A549 (cell line): ENCODE measurements at regions not wholly inside any gene's neighbourhood (a gene's known extent, or its start where the extent isn't known, plus 50 kb on each side); places are given as distances from the start of the nearest gene placed in this dataset.

Experiments used
- BHLHE40 ChIP-seq: IDR thresholded peaks from 2 replicates; pipeline ENCODE4 v1.6.1; 2012; ENCODE audit warnings: low read depth, low read length, inconsistent platforms
- CEBPB ChIP-seq, 2 experiments: fragments of >200 bp in 1 of 2; sonication (Bioruptor Twin) in 1 of 2; formaldehyde crosslinking in 1 of 2; IDR thresholded peaks; 2 replicates each; pipeline ENCODE4 v1.6.1; 2012 to 2016
- CHD4 ChIP-seq: fragments of 200-600 bp; sonication (generic); IDR thresholded peaks from 2 replicates; pipeline ENCODE4 v1.6.1; 2016; ENCODE audit warnings: antibody characterized with exemption, mild to moderate bottlenecking, borderline replicate concordance
- CTCF ChIP-seq: fragments of >200 bp; sonication (Bioruptor Twin); formaldehyde crosslinking; IDR thresholded peaks from 3 replicates; pipeline ENCODE4 v1.5.1; 2016
- E2F6 ChIP-seq: IDR thresholded peaks from 2 replicates; pipeline ENCODE4 v1.6.1; 2012; ENCODE audit warnings: low read depth, borderline replicate concordance
- EP300 ChIP-seq, 2 experiments: fragments of >200 bp; sonication (Bioruptor Twin); formaldehyde crosslinking; IDR thresholded peaks; 2 replicates in 1 of 2; 3 replicates in 1 of 2; pipeline ENCODE4 v1.6.1; 2016 to 2017
- JUN ChIP-seq, 2 experiments: fragments of >200 bp; sonication (Bioruptor Twin); formaldehyde crosslinking; IDR thresholded peaks; 2 replicates in 1 of 2; 3 replicates in 1 of 2; pipeline ENCODE4 v1.6.1; 2016 to 2017
- POLR2A ChIP-seq: IDR thresholded peaks from 2 replicates; pipeline ENCODE4 v1.6.1; 2012; ENCODE audit warnings: mild to moderate bottlenecking, low read length
- POLR2AphosphoS2 ChIP-seq: conservative IDR thresholded peaks from 2 replicates; pipeline ENCODE4 v1.6.1; 2012; ENCODE audit warnings: low read length, improper control_type of control experiment, inconsistent platforms
- TF ChIP-seq, protein P1 (sequence below): fragments of 450-650 bp; IDR thresholded peaks from 2 replicates; pipeline ENCODE4 v1.6.1; 2014; ENCODE audit warnings: antibody characterized with exemption
- TF ChIP-seq, protein P2 (sequence below): fragments of 200-600 bp; sonication (generic); IDR thresholded peaks from 2 replicates; pipeline ENCODE4 v1.6.1; 2016; ENCODE audit warnings: antibody characterized with exemption, mild to moderate bottlenecking, moderate library complexity
- TF ChIP-seq, protein P3 (sequence below): IDR thresholded peaks from 2 replicates; pipeline ENCODE4 v1.6.1; 2012
- TF ChIP-seq, protein P4 (sequence below): IDR thresholded peaks from 2 replicates; pipeline ENCODE4 v1.6.1; 2012

DNA sequence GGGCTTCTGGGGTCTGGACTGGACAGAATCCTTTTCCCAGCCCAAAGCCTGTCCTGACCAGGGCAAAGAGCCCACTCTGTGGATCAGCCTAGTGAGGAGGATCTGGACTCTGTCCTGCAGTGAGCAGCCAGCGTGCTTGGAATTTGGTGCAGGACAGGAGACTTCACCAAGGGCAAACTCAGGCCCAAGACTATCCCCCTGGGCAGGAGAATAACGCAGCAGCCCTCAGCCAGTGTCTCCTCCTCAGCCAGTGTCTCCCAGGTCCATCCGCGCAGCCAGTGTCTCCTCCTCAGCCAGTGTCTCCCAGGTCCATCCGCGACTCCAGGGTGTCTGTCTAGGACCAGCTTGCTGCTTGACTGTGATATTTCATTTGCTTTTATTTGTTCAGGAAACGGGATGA, 1334.0 kb downstream of the TBC1D22A start:
- no peak for TF ChIP-seq EP300 (IDR thresholded peaks at IDR 0.05)
- no peak for TF ChIP-seq POLR2AphosphoS2
- TF ChIP-seq, protein P1, sequence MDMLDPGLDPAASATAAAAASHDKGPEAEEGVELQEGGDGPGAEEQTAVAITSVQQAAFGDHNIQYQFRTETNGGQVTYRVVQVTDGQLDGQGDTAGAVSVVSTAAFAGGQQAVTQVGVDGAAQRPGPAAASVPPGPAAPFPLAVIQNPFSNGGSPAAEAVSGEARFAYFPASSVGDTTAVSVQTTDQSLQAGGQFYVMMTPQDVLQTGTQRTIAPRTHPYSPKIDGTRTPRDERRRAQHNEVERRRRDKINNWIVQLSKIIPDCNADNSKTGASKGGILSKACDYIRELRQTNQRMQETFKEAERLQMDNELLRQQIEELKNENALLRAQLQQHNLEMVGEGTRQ: no peak
- no peak for TF ChIP-seq E2F6
- TF ChIP-seq CTCF: no peak
- no peak for TF ChIP-seq BHLHE40
- TF ChIP-seq CHD4: no peak
- TF ChIP-seq, protein P2, sequence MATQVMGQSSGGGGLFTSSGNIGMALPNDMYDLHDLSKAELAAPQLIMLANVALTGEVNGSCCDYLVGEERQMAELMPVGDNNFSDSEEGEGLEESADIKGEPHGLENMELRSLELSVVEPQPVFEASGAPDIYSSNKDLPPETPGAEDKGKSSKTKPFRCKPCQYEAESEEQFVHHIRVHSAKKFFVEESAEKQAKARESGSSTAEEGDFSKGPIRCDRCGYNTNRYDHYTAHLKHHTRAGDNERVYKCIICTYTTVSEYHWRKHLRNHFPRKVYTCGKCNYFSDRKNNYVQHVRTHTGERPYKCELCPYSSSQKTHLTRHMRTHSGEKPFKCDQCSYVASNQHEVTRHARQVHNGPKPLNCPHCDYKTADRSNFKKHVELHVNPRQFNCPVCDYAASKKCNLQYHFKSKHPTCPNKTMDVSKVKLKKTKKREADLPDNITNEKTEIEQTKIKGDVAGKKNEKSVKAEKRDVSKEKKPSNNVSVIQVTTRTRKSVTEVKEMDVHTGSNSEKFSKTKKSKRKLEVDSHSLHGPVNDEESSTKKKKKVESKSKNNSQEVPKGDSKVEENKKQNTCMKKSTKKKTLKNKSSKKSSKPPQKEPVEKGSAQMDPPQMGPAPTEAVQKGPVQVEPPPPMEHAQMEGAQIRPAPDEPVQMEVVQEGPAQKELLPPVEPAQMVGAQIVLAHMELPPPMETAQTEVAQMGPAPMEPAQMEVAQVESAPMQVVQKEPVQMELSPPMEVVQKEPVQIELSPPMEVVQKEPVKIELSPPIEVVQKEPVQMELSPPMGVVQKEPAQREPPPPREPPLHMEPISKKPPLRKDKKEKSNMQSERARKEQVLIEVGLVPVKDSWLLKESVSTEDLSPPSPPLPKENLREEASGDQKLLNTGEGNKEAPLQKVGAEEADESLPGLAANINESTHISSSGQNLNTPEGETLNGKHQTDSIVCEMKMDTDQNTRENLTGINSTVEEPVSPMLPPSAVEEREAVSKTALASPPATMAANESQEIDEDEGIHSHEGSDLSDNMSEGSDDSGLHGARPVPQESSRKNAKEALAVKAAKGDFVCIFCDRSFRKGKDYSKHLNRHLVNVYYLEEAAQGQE: no peak
- TF ChIP-seq, protein P3, sequence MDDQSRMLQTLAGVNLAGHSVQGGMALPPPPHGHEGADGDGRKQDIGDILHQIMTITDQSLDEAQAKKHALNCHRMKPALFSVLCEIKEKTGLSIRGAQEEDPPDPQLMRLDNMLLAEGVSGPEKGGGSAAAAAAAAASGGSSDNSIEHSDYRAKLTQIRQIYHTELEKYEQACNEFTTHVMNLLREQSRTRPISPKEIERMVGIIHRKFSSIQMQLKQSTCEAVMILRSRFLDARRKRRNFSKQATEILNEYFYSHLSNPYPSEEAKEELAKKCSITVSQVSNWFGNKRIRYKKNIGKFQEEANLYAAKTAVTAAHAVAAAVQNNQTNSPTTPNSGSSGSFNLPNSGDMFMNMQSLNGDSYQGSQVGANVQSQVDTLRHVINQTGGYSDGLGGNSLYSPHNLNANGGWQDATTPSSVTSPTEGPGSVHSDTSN: no peak
- no peak for TF ChIP-seq CEBPB (IDR thresholded peaks at IDR 0.05)
- TF ChIP-seq POLR2A: no peak
- TF ChIP-seq, protein P4, sequence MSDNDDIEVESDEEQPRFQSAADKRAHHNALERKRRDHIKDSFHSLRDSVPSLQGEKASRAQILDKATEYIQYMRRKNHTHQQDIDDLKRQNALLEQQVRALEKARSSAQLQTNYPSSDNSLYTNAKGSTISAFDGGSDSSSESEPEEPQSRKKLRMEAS: no peak
- TF ChIP-seq JUN (IDR thresholded peaks at IDR 0.05): no peak
